Fibroblast of lung (primary cell): ENCODE measurements at regions not wholly inside any gene's neighbourhood (a gene's known extent, or its start where the extent isn't known, plus 50 kb on each side); places are given as distances from the start of the nearest gene placed in this dataset.

Experiments used
- DNase-seq, 2 donors: peaks; one replicate each; pipeline versions ENCODE4 v3.0.0 to v3.0.0-alpha.2; 2010; ENCODE audit warnings: low read depth in 2 of 2
- H2AFZ ChIP-seq: 2 replicates; pipeline ENCODE4 v1.5.1; 2012; ENCODE audit warnings: low read length, control low read depth, inconsistent platforms
- H3K27ac ChIP-seq: 2 replicates; pipeline ENCODE4 v1.5.1; 2011; ENCODE audit warnings: low read length, control low read depth; ENCODE audit not compliant: insufficient read depth
- H3K27me3 ChIP-seq: 2 replicates; pipeline ENCODE4 v1.5.1; 2011; ENCODE audit warnings: mild to moderate bottlenecking, low read length; ENCODE audit not compliant: control insufficient read depth, insufficient read depth
- H3K36me3 ChIP-seq: 2 replicates; pipeline ENCODE4 v1.5.1; 2011; ENCODE audit warnings: low read length; ENCODE audit not compliant: control insufficient read depth, insufficient read depth
- H3K4me1 ChIP-seq: 2 replicates; pipeline ENCODE4 v1.5.1; 2011; ENCODE audit warnings: low read length; ENCODE audit not compliant: control insufficient read depth, insufficient read depth; ENCODE audit errors: extremely low read depth
- H3K4me2 ChIP-seq: 2 replicates; pipeline ENCODE4 v1.5.1; 2011; ENCODE audit warnings: low read length, control low read depth; ENCODE audit not compliant: insufficient read depth; ENCODE audit errors: extremely low read depth
- H3K4me3 ChIP-seq, 4 experiments: fragments of 200-600 bp in 1 of 4; sonication (generic) in 1 of 4; replicated peaks in 1 of 4; 2 replicates each; pipeline ENCODE4 v1.5.1; 2011 to 2016; ENCODE audit warnings: low read length in 4 of 4, low read depth in 3 of 4, mild to moderate bottlenecking in 3 of 4, control low read depth in 2 of 4, inconsistent platforms in 1 of 4, mixed read lengths in 1 of 4; ENCODE audit not compliant: insufficient read depth in 1 of 4; ENCODE audit errors: control extremely low read depth in 1 of 4
- H3K79me2 ChIP-seq: 2 replicates; pipeline ENCODE4 v1.5.1; 2012; ENCODE audit warnings: mild to moderate bottlenecking, low read length, inconsistent platforms; ENCODE audit not compliant: control insufficient read depth, insufficient read depth
- H3K9ac ChIP-seq: 2 replicates; pipeline ENCODE4 v1.5.1; 2011; ENCODE audit warnings: mild to moderate bottlenecking, low read length, control low read depth; ENCODE audit not compliant: insufficient read depth
- H3K9me3 ChIP-seq: 2 replicates; pipeline ENCODE4 v1.5.1; 2012; ENCODE audit warnings: low read depth, low read length; ENCODE audit not compliant: control insufficient read depth, insufficient read depth
- H4K20me1 ChIP-seq: 2 replicates; pipeline ENCODE4 v1.5.1; 2011; ENCODE audit warnings: low read length; ENCODE audit not compliant: control insufficient read depth, insufficient read depth; ENCODE audit errors: extremely low read depth
- EZH2 ChIP-seq: IDR thresholded peaks from 2 replicates; pipeline ENCODE4 v1.5.1; 2012; ENCODE audit warnings: low read length, control low read depth, mild to moderate bottlenecking; ENCODE audit errors: missing control alignments
- TF ChIP-seq, protein P1 (sequence below), 2 donors: IDR thresholded peaks in 1 of 2; conservative IDR thresholded peaks in 1 of 2; 1 replicate in 1 of 2; 2 replicates in 1 of 2; pipeline ENCODE4 v1.5.1; 2011 to 2012; ENCODE audit warnings: low read length in 2 of 2, control low read depth in 1 of 2, inconsistent platforms in 1 of 2, low read depth in 1 of 2, mild to moderate bottlenecking in 1 of 2

DNA sequence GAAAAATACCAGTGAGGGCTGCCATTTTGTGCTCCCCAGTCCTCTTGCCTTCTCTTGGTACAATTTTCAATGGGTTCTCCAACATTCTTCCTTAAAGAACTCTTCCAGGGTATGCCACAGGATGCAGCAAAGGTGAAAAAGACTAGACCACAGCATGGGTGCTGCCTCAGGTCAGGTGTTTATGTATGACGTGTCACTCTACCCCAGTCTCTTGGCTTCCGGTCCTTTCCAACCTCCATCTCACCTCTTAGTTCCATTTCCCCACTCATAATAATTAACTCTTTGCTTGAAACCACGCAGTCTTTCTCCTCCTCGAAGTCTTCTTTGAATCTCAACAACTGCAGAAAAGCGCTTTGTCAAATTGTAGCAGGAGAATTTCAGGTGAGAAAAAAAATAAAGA is 104.7 kb upstream of the TBC1D5 start:
- no peaks in the 10 kb centered on the region for H3K27me3 ChIP-seq
- H2AFZ ChIP-seq: no peak overlapping the region
- no peaks in the 10 kb centered on the region for H3K9me3 ChIP-seq
- TF ChIP-seq EZH2: no peak
- TF ChIP-seq, protein P1, sequence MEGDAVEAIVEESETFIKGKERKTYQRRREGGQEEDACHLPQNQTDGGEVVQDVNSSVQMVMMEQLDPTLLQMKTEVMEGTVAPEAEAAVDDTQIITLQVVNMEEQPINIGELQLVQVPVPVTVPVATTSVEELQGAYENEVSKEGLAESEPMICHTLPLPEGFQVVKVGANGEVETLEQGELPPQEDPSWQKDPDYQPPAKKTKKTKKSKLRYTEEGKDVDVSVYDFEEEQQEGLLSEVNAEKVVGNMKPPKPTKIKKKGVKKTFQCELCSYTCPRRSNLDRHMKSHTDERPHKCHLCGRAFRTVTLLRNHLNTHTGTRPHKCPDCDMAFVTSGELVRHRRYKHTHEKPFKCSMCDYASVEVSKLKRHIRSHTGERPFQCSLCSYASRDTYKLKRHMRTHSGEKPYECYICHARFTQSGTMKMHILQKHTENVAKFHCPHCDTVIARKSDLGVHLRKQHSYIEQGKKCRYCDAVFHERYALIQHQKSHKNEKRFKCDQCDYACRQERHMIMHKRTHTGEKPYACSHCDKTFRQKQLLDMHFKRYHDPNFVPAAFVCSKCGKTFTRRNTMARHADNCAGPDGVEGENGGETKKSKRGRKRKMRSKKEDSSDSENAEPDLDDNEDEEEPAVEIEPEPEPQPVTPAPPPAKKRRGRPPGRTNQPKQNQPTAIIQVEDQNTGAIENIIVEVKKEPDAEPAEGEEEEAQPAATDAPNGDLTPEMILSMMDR (conservative IDR thresholded peaks at IDR 0.05 in 1 of 2, IDR thresholded peaks at IDR 0.05 in 1 of 2; ENCODE audit: low read depth in 1 of 2, low read length in 2 of 2): no peak
- no peak overlapping the region for H3K9ac ChIP-seq
- H3K79me2 ChIP-seq: no peaks in the 10 kb centered on the region
- no peaks in the 10 kb centered on the region for H3K36me3 ChIP-seq
- H3K27ac ChIP-seq: no peak overlapping the region
- DNase-seq: no peak
- no peaks in the 10 kb centered on the region for H4K20me1 ChIP-seq
- H3K4me2 ChIP-seq: no peak overlapping the region
- no peak overlapping the region for H3K4me3 ChIP-seq
- H3K4me1 ChIP-seq: no peaks in the 10 kb centered on the region

DNA sequence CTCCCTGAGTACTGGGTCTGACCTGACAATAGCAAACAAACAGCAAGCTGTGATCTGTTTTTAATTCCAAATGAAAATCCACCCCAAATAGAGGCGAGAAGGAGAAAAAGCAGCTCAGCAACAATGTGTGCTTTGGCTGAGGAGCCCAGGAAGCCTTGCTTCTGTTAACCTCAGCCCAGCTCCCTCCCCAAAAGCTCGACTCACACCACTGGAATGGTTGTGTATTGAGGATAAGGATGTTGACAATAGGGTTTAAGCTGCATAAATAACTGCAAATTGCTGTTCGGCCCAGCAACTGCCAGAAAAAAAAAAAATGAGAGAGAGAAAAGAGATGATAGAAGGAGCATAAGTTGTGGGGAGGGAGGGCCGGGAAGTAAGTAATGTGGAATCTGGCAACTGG is 104.0 kb upstream of the TBC1D5 start:
- Histone ChIP-seq H4K20me1 (no peaks in the 10 kb centered on the region), H3K27ac (no peak overlapping the region), H3K27me3 (no peaks in the 10 kb centered on the region), H3K79me2 (no peaks in the 10 kb centered on the region), H3K36me3 (no peaks in the 10 kb centered on the region), H3K4me2 (no peak overlapping the region), H3K9me3 (no peaks in the 10 kb centered on the region), H2AFZ (no peak overlapping the region), H3K4me3 (no peak overlapping the region), H3K4me1 (no peaks in the 10 kb centered on the region), H3K9ac (no peak overlapping the region)
- peak in 1 of 2 donors; percentile 25 for DNase-seq
- TF ChIP-seq, protein P1 (conservative IDR thresholded peaks at IDR 0.05 in 1 of 2, IDR thresholded peaks at IDR 0.05 in 1 of 2; ENCODE audit: low read depth in 1 of 2, low read length in 2 of 2): no peak
- TF ChIP-seq EZH2: no peak

DNA sequence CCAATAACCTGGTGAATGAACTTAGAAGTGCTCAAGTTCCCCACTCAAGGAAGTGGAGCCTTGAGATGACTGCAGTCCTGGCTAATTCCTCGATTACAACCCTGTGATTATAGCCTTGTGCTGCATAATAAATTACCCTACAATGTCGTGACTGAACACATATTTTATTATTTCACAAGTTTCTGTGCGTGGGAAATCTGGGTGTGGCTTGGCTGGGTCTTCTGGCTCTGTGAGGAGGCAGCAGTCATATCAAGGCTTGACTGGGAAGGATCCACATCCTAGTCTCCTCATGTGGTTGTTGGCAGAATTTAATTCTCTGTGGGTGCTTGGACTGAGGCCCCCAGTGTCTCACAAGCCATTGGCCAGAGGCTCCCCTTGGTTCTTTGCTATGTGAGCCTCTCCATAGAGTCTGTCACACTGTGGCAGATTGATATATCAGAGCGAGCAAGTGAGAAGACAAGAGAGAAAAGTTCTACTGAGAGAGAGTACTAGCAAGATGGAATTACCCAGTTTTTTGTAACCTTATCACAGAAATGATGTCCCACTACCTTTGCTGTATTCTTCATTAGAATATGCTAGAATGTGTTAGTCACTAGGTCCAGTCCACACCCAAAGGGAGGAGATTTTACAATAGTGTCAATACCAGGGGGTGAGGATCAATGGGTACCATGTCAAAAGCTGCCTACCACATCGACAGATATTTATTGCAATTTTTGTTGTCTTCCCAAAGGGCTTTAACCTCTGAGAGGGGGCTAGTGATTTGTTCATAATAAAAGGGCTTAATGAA is 102.8 kb upstream of the TBC1D5 start:
- Histone ChIP-seq H4K20me1 (no peaks in the 10 kb centered on the region), H3K79me2 (no peaks in the 10 kb centered on the region), H3K4me2 (no peak overlapping the region), H3K27me3 (no peaks in the 10 kb centered on the region), H3K9ac (no peak overlapping the region), H3K9me3 (no peaks in the 10 kb centered on the region), H3K27ac (no peak overlapping the region), H3K36me3 (no peaks in the 10 kb centered on the region), H3K4me1 (no peaks in the 10 kb centered on the region), H2AFZ (no peak overlapping the region), H3K4me3 (no peak overlapping the region)
- no peak for DNase-seq
- TF ChIP-seq EZH2: no peak
- TF ChIP-seq, protein P1 (conservative IDR thresholded peaks at IDR 0.05 in 1 of 2, IDR thresholded peaks at IDR 0.05 in 1 of 2; ENCODE audit: low read depth in 1 of 2, low read length in 2 of 2): no peak
